Adrenal gland (tissue), 9 donors: ENCODE measurements at regions not wholly inside any gene's neighbourhood (a gene's known extent, or its start where the extent isn't known, plus 50 kb on each side); places are given as distances from the start of the nearest gene placed in this dataset.

Experiments used
- DNase-seq, 7 donors: peaks; one replicate each; pipeline ENCODE4 v3.0.0-alpha.2; 2019 to 2020
- H3K27ac ChIP-seq, 5 donors: fragments of 200-600 bp; sonication (generic) in 4 of 5; 1 replicate in 3 of 5; 2 replicates in 2 of 5; pipeline versions ENCODE4 v1.5.1 to v1.8.0; 2016 to 2020; ENCODE audit warnings: mild to moderate bottlenecking in 1 of 5
- H3K27me3 ChIP-seq: fragments of 200-600 bp; 2 replicates; pipeline ENCODE4 v1.8.0; 2021
- H3K36me3 ChIP-seq, 2 donors: fragments of 200-600 bp; replicated peaks in 1 of 2; 1 replicate in 1 of 2; 2 replicates in 1 of 2; pipeline versions ENCODE4 v1.5.1 to v1.8.0; 2018 to 2022
- H3K4me1 ChIP-seq, 2 donors: fragments of 200-600 bp; replicated peaks in 1 of 2; 1 replicate in 1 of 2; 2 replicates in 1 of 2; pipeline versions ENCODE4 v1.5.1 to v1.8.0; 2018 to 2021
- H3K4me3 ChIP-seq, 4 donors: fragments of 200-600 bp; sonication (generic) in 3 of 4; one replicate each; pipeline ENCODE4 v1.5.1; 2016 to 2018
- H3K9me3 ChIP-seq, 3 donors: fragments of 200-600 bp; sonication (generic) in 1 of 3; replicated peaks in 1 of 3; 1 replicate in 2 of 3; 2 replicates in 1 of 3; pipeline versions ENCODE4 v1.5.1 to v1.8.0; 2016 to 2021
- CTCF ChIP-seq, 6 experiments: fragments of 450-650 bp in 4 of 6; fragments of 200-600 bp in 2 of 6; sonication (generic) in 1 of 6; IDR thresholded peaks; 1 replicate in 5 of 6; 2 replicates in 1 of 6; pipeline versions ENCODE4 v1.5.1 to v1.8.0; 2016 to 2021; ENCODE audit warnings: antibody characterized with exemption in 6 of 6, mild to moderate bottlenecking in 2 of 6, moderate library complexity in 1 of 6
- POLR2A ChIP-seq, 2 donors: fragments of 450-650 bp; IDR thresholded peaks; one replicate each; pipeline ENCODE4 v1.6.1; 2017; ENCODE audit warnings: antibody characterized with exemption in 2 of 2, mild to moderate bottlenecking in 2 of 2, moderate library complexity in 1 of 2
- WGBS, 4 donors: extraction: QIAGEN DNeasy Blood & Tissue Kit in 2 of 4; methylation state at CpG; one replicate each; pipeline versions ENCODE4 v1.1.5 to v1.1.7; 2013 to 2017; 5-methylcytosine and 5-hydroxymethylcytosine counted together
- intact Hi-C, 2 donors: fragments of 100-400 bp; cut with DNase I; formaldehyde crosslinking; loops; one replicate each; pipeline versions ENCODE4 v1.14.1 to v1.15.0; 2022 to 2023
- donor health status: healthy with polysubstance abuse.
- donor health status: Bipolar disorder and iron deficiency.
- donor health status: DM: yes; HTN: yes; CAD: no.
- donor health status: DM: no; HTN: no; CAD: no.
- donor health status: DM: no; HTN: no; CAD: no.

GRCh38 chr20:60704147-60704546 lies 547.9 kb upstream of the CDH4 start:
- H3K4me3 ChIP-seq: no peak overlapping the region
- H3K4me1 ChIP-seq: no peaks in the 10 kb centered on the region
- H3K27me3 ChIP-seq: peaks cover 8% of the 10 kb centered on the region
- no peaks in the 10 kb centered on the region for H3K9me3 ChIP-seq
- no peaks in the 10 kb centered on the region for H3K36me3 ChIP-seq
- DNase-seq: no peak
- H3K27ac ChIP-seq: no peak overlapping the region
- WGBS, 4 donors: 70 to 87% (median 78%) methylated on average over 2 of the region's 2 CpGs
- TF ChIP-seq POLR2A (IDR thresholded peaks at IDR 0.05) (no peak), CTCF (IDR thresholded peaks at IDR 0.05) (no peak)
- intact Hi-C loops: no loop called here

GRCh38 chr20:60713396-60713795 lies 538.7 kb upstream of the CDH4 start:
- H3K9me3 ChIP-seq: no peaks in the 10 kb centered on the region
- WGBS, 4 donors: 67 to 78% (median 74%) methylated on average over 2 of the region's 2 CpGs
- intact Hi-C loops: no loop called here
- no peak overlapping the region for H3K27ac ChIP-seq
- no peaks in the 10 kb centered on the region for H3K4me1 ChIP-seq
- no peaks in the 10 kb centered on the region for H3K27me3 ChIP-seq
- TF ChIP-seq CTCF (IDR thresholded peaks at IDR 0.05) (no peak), POLR2A (IDR thresholded peaks at IDR 0.05) (no peak)
- H3K36me3 ChIP-seq: no peaks in the 10 kb centered on the region
- no peak overlapping the region for H3K4me3 ChIP-seq
- no peak for DNase-seq

GRCh38 chr20:60715172-60715571 lies 536.9 kb upstream of the CDH4 start:
- 62 to 72% (median 68%) methylated on average over 9 of the region's 9 CpGs for WGBS, 4 donors
- intact Hi-C loops: no loop called here
- no peaks in the 10 kb centered on the region for H3K9me3 ChIP-seq
- DNase-seq: no peak
- no peaks in the 10 kb centered on the region for H3K27me3 ChIP-seq
- no peaks in the 10 kb centered on the region for H3K4me1 ChIP-seq
- H3K36me3 ChIP-seq: no peaks in the 10 kb centered on the region
- H3K4me3 ChIP-seq: no peak overlapping the region
- no peak overlapping the region for H3K27ac ChIP-seq
- no peak for TF ChIP-seq POLR2A (IDR thresholded peaks at IDR 0.05)
- TF ChIP-seq CTCF (IDR thresholded peaks at IDR 0.05): no peak

GRCh38 chr20:60718743-60719480 lies 533.1 kb upstream of the CDH4 start:
- no peak overlapping the region for H3K27ac ChIP-seq
- WGBS, 4 donors: 38 to 56% (median 48%) methylated on average over 11 of the region's 11 CpGs
- H3K4me1 ChIP-seq: no peaks in the 10 kb centered on the region
- no peaks in the 10 kb centered on the region for H3K36me3 ChIP-seq
- intact Hi-C loops: no loop called here
- no peak for DNase-seq
- H3K4me3 ChIP-seq: no peak overlapping the region
- no peaks in the 10 kb centered on the region for H3K27me3 ChIP-seq
- H3K9me3 ChIP-seq: no peaks in the 10 kb centered on the region
- no peak for TF ChIP-seq POLR2A (IDR thresholded peaks at IDR 0.05)
- TF ChIP-seq CTCF (IDR thresholded peaks at IDR 0.05): no peak
